OCI-LY1 (cell line): ENCODE measurements at regions not wholly inside any gene's neighbourhood (a gene's known extent, or its start where the extent isn't known, plus 50 kb on each side); places are given as distances from the start of the nearest gene placed in this dataset.

Experiments
- H2AFZ ChIP-seq: fragments of 200-600 bp; sonication (generic), shearing (Covaris generic); 2 replicates; pipeline ENCODE4 v1.6.0; 2014; ENCODE audit warnings: antibody characterized with exemption, mild to moderate bottlenecking, low read length
- H3F3A ChIP-seq: fragments of 200-600 bp; sonication (generic), shearing (Covaris generic); 2 replicates; pipeline ENCODE4 v1.6.0; 2014; ENCODE audit warnings: mild to moderate bottlenecking, antibody characterized with exemption, low read length, moderate library complexity; ENCODE audit not compliant: insufficient read depth
- H3K27ac ChIP-seq: fragments of 200-600 bp; sonication (generic); 2 replicates; pipeline ENCODE4 v1.5.1; 2014; ENCODE audit warnings: low read length, mixed run types, mild to moderate bottlenecking, low read depth; ENCODE audit not compliant: poor library complexity, severe bottlenecking
- H3K27me3 ChIP-seq: fragments of 200-600 bp; sonication (generic); 2 replicates; pipeline ENCODE4 v1.6.0; 2014; ENCODE audit warnings: antibody characterized with exemption, mild to moderate bottlenecking, low read length, moderate library complexity; ENCODE audit not compliant: insufficient read depth
- H3K36me3 ChIP-seq: fragments of 200-600 bp; sonication (generic); 2 replicates; pipeline ENCODE4 v1.6.1; 2014; ENCODE audit warnings: mild to moderate bottlenecking, antibody characterized with exemption, low read length, moderate library complexity, mixed read lengths; ENCODE audit not compliant: insufficient read depth
- H3K4me1 ChIP-seq: fragments of 200-600 bp; sonication (generic); 2 replicates; pipeline ENCODE4 v1.5.1; 2014; ENCODE audit warnings: mild to moderate bottlenecking, low read length, moderate library complexity; ENCODE audit not compliant: insufficient read depth, severe bottlenecking
- H3K4me2 ChIP-seq: fragments of 200-600 bp; sonication (generic), shearing (Covaris generic); 2 replicates; pipeline ENCODE4 v1.6.1; 2014; ENCODE audit warnings: low read length
- H3K4me3 ChIP-seq: fragments of 200-600 bp; sonication (generic); 2 replicates; pipeline ENCODE4 v1.5.1; 2014; ENCODE audit warnings: low read length, low read depth, mild to moderate bottlenecking, mixed read lengths; ENCODE audit not compliant: poor library complexity, severe bottlenecking
- H3K79me2 ChIP-seq: fragments of 200-600 bp; shearing (Covaris generic); 2 replicates; pipeline ENCODE4 v1.6.1; 2016; ENCODE audit warnings: mixed run types, low read length, mixed read lengths; ENCODE audit not compliant: insufficient read depth
- H3K9ac ChIP-seq: fragments of 200-600 bp; sonication (generic), shearing (Covaris generic); 2 replicates; pipeline ENCODE4 v1.6.1; 2014; ENCODE audit warnings: mild to moderate bottlenecking, low read length, mixed read lengths
- H3K9me2 ChIP-seq: fragments of 200-600 bp; sonication (generic), shearing (Covaris generic); 2 replicates; pipeline ENCODE4 v1.6.1; 2014; ENCODE audit warnings: low read depth, mild to moderate bottlenecking, low read length, mixed read lengths
- H3K9me3 ChIP-seq: fragments of 200-600 bp; shearing (Covaris generic); 2 replicates; pipeline ENCODE4 v1.6.1; 2014; ENCODE audit warnings: low read length, mixed read lengths
- H4K20me1 ChIP-seq: fragments of 200-600 bp; sonication (generic), shearing (Covaris generic); 2 replicates; pipeline ENCODE4 v1.6.0; 2016; ENCODE audit warnings: mild to moderate bottlenecking, low read length; ENCODE audit not compliant: insufficient read depth
- CTCF ChIP-seq: fragments of 200-600 bp; sonication (generic), shearing (Covaris generic); IDR thresholded peaks from 2 replicates; pipeline ENCODE4 v1.5.1; 2017; ENCODE audit warnings: mild to moderate bottlenecking, antibody characterized with exemption, low read length, moderate library complexity, mixed read lengths
- EZH2 ChIP-seq: fragments of 200-600 bp; sonication (generic), shearing (Covaris generic); IDR thresholded peaks from 2 replicates; pipeline ENCODE4 v1.8.0; 2017; ENCODE audit warnings: borderline replicate concordance, mixed run types, mild to moderate bottlenecking, antibody characterized with exemption, low read length, moderate library complexity, mixed read lengths

GRCh38 chr4:164484551-164484950 is 269.4 kb upstream of the SMIM31 start:
- Histone ChIP-seq H3K4me1 (no peaks in the 10 kb centered on the region), H3K36me3 (no peaks in the 10 kb centered on the region), H3K27ac (no peak overlapping the region)

GRCh38 chr4:164485136-164485535 is 268.8 kb upstream of the SMIM31 start:
- no peak overlapping the region for H3K9ac ChIP-seq
- no peaks in the 10 kb centered on the region for H3K36me3 ChIP-seq
- no peak overlapping the region for H3K4me2 ChIP-seq
- no peak overlapping the region for H3K27ac ChIP-seq
- no peaks in the 10 kb centered on the region for H4K20me1 ChIP-seq
- H3K27me3 ChIP-seq = no peaks in the 10 kb centered on the region
- TF ChIP-seq EZH2 (no peak), CTCF (no peak)
- no peak overlapping the region for H3K4me3 ChIP-seq
- H3K9me2 ChIP-seq = no peaks in the 10 kb centered on the region
- no peak overlapping the region for H2AFZ ChIP-seq
- no peaks in the 10 kb centered on the region for H3K4me1 ChIP-seq
- H3F3A ChIP-seq = no peaks in the 10 kb centered on the region
- no peaks in the 10 kb centered on the region for H3K9me3 ChIP-seq
- H3K79me2 ChIP-seq = no peaks in the 10 kb centered on the region

More at GRCh38 chr4:164484551-164484950, 269.4 kb upstream of the SMIM31 start:
- H3K79me2 ChIP-seq = no peaks in the 10 kb centered on the region
- no peak overlapping the region for H2AFZ ChIP-seq
- no peaks in the 10 kb centered on the region for H3K9me3 ChIP-seq
- TF ChIP-seq EZH2 (no peak), CTCF (no peak)
- no peaks in the 10 kb centered on the region for H3F3A ChIP-seq
- no peaks in the 10 kb centered on the region for H3K27me3 ChIP-seq
- no peak overlapping the region for H3K4me3 ChIP-seq
- no peaks in the 10 kb centered on the region for H3K9me2 ChIP-seq
- H3K9ac ChIP-seq = no peak overlapping the region
- no peaks in the 10 kb centered on the region for H4K20me1 ChIP-seq
- no peak overlapping the region for H3K4me2 ChIP-seq

- Histone ChIP-seq H3K27ac (no peak overlapping the region), H3K27me3 (no peaks in the 10 kb centered on the region), H3K4me3 (no peak overlapping the region)
Observed at GRCh38 chr4:164488114-164488513, 265.8 kb upstream of the SMIM31 start.

More at GRCh38 chr4:164488114-164488513, 265.8 kb upstream of the SMIM31 start:
- H3K4me2 ChIP-seq = no peak overlapping the region
- TF ChIP-seq CTCF = no peak
- no peak for TF ChIP-seq EZH2
- H3K9me2 ChIP-seq = no peaks in the 10 kb centered on the region
- no peaks in the 10 kb centered on the region for H3K9me3 ChIP-seq
- H3F3A ChIP-seq = no peaks in the 10 kb centered on the region
- no peak overlapping the region for H2AFZ ChIP-seq
- H4K20me1 ChIP-seq = no peaks in the 10 kb centered on the region
- no peaks in the 10 kb centered on the region for H3K79me2 ChIP-seq
- H3K36me3 ChIP-seq = no peaks in the 10 kb centered on the region
- no peak overlapping the region for H3K9ac ChIP-seq
- H3K4me1 ChIP-seq = no peaks in the 10 kb centered on the region
